Spleen (tissue), 7 donors: ENCODE measurements at regions not wholly inside any gene's neighbourhood (a gene's known extent, or its start where the extent isn't known, plus 50 kb on each side); places are given as distances from the start of the nearest gene placed in this dataset.

ENCODE experiments used
- CTCF ChIP-seq, 11 experiments: fragments of 200-600 bp in 7 of 11; fragments of 450-650 bp in 4 of 11; sonication (generic) in 4 of 11; IDR thresholded peaks in 8 of 11; conservative IDR thresholded peaks in 3 of 11; 1 replicate in 7 of 11; 2 replicates in 4 of 11; pipeline versions ENCODE4 v1.4.0 to v1.8.0; 2016 to 2021; ENCODE audit warnings: antibody characterized with exemption in 11 of 11, inconsistent platforms in 4 of 11, mild to moderate bottlenecking in 1 of 11
- POLR2A ChIP-seq, 3 donors: fragments of 450-650 bp; IDR thresholded peaks; one replicate each; pipeline ENCODE4 v1.5.1; 2017; ENCODE audit warnings: antibody characterized with exemption in 3 of 3, mild to moderate bottlenecking in 1 of 3
- POLR2AphosphoS5 ChIP-seq, 3 donors: sonication (generic); formaldehyde crosslinking; IDR thresholded peaks; one replicate each; pipeline ENCODE4 v1.5.1; 2017; ENCODE audit warnings: antibody characterized with exemption in 3 of 3
- donor health status: DM: no; HTN: no; CAD: no; lungs with moderate emphysema.
- donor health status: DM: no; HTN: no; CAD: no.
- donor health status: DM: no; HTN: no; CAD: no.

GRCh38 chr10:78689584-78689935, 379.2 kb upstream of the ZMIZ1 start:
- no peak for TF ChIP-seq CTCF (IDR thresholded peaks at IDR 0.05 in 8 of 11, conservative IDR thresholded peaks at IDR 0.05 in 3 of 11)
- no peak for TF ChIP-seq POLR2A (IDR thresholded peaks at IDR 0.05)
- no peak for TF ChIP-seq POLR2AphosphoS5 (IDR thresholded peaks at IDR 0.05)
